ENCODE measurements at regions not wholly inside any gene's neighbourhood (a gene's known extent, or its start where the extent isn't known, plus 50 kb on each side); places are given as distances from the start of the nearest gene placed in this dataset.

DNA sequence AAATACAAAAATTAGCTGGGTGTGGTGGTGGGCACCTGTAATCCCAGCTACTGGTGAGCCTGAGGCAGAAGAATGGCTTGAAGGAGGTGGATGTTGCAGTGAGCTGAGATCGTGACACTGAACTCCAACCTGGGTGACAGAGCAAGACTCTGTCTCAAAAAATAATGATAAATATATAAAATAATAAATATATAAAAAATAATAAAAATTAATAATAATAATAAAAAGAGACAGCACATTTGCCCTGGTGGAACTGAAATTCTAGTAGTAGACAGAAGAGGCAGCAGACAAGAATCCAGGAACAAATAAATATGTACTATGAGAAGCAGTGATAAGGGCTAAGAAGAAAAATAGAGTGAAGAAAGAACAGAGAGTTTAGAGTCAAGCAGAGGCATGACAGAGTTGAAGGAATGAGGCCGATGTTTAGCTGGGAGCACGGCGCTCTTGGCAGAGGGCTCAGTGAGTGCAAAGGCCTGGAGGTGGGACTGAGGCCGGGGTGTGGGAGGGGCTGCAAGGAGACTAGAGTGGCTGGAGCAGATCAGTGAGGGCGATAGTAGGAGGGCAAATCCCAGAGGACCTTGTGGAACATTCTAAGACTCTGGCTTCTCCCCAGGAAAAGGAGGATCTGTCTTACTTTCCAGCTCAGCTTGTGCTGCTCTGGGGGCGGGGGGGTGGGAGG is 410.3 kb downstream of the MN1 start:
- no peak for DNase-seq (ENCODE audit: low read depth)

GRCh38 chr22:27393371-27393770 is 408.2 kb downstream of the MN1 start:
- no peak for DNase-seq (ENCODE audit: low read depth)

- DNase-seq (ENCODE audit: low read depth): no peak
Measured at GRCh38 chr22:27394806-27395404, 406.7 kb downstream of the MN1 start.

- no peak for DNase-seq (ENCODE audit: low read depth)
Measured at GRCh38 chr22:27397036-27397953, 404.3 kb downstream of the MN1 start.

GRCh38 chr22:27397954-27398342 is 403.6 kb downstream of the MN1 start:
- DNase-seq (ENCODE audit: low read depth): no peak

GRCh38 chr22:27399161-27399560 is 402.4 kb downstream of the MN1 start:
- DNase-seq (ENCODE audit: low read depth): no peak

DNA sequence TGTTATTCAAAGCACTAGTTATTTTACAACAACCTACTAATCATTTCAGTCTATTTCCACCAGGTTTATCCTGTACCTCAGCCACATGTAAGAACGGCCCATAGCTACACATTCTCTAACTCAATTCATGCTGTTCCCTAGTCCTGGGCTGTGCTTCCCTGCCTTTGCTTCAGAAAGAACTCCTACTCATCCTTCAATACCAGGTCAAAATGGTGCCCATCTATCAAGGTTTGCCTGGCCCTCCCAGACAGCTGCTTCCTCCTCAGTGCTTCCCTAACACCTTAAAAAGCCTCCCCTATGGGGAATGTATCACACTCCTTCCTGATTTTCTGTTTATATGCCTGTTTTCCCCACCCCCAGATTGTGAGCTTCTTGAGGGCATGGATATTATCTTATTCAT is 400.7 kb downstream of the MN1 start:
- no peak for DNase-seq (ENCODE audit: low read depth)

- no peak for DNase-seq (ENCODE audit: low read depth)
Measured at GRCh38 chr22:27401321-27401720, 400.2 kb downstream of the MN1 start.

- DNase-seq (ENCODE audit: low read depth): no peak
Measured at GRCh38 chr22:27404441-27404840, 397.1 kb downstream of the MN1 start.

DNA sequence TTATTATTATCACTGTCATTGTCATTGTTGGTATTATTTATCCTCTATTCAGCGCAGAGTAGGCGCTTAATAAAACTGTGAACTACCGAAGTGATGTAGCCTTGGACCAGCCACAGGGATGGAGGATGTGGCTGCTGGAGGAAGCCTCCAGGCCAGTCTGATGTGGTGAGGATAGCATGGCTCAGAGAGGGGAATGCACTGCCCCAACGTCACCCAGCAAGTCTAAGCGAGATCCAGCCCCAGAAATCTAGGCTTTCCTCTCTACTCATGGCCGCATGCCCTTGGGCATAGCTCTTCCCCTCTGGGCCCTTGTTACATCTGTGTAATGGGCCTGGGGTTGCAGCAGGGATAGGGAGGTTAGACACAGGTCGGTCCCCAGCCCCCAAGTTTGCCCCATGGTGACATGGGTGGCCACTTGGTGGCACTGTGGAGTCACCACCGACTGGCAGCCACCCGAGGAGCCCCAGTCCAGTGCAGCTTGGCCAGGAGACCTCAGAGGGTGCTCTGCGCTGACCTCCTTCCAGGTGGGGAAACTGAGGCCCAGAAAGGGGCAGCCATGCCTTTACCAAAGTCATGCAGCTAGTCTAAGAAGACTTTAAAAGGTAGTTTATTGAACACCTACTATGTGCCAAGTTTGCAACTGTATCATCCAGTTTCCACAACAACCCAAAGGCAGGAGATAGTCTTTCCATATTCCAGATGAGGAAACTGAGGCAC is 395.7 kb downstream of the MN1 start:
- DNase-seq (ENCODE audit: low read depth): no peak

GRCh38 chr22:27406389-27406861 is 395.1 kb downstream of the MN1 start:
- no peak for DNase-seq (ENCODE audit: low read depth)

GRCh38 chr22:27407369-27407985 is 394.1 kb downstream of the MN1 start:
- DNase-seq (ENCODE audit: low read depth): no peak

- no peak for DNase-seq (ENCODE audit: low read depth)
Measured at GRCh38 chr22:27408068-27408467, 393.5 kb downstream of the MN1 start.

GRCh38 chr22:27409299-27409698 is 392.3 kb downstream of the MN1 start:
- peak; percentile 77 for DNase-seq (ENCODE audit: low read depth)

- no peak for DNase-seq (ENCODE audit: low read depth)
Measured at GRCh38 chr22:27412866-27413445, 388.6 kb downstream of the MN1 start.

GRCh38 chr22:27413702-27414101 is 387.9 kb downstream of the MN1 start:
- DNase-seq (ENCODE audit: low read depth): no peak

DNA sequence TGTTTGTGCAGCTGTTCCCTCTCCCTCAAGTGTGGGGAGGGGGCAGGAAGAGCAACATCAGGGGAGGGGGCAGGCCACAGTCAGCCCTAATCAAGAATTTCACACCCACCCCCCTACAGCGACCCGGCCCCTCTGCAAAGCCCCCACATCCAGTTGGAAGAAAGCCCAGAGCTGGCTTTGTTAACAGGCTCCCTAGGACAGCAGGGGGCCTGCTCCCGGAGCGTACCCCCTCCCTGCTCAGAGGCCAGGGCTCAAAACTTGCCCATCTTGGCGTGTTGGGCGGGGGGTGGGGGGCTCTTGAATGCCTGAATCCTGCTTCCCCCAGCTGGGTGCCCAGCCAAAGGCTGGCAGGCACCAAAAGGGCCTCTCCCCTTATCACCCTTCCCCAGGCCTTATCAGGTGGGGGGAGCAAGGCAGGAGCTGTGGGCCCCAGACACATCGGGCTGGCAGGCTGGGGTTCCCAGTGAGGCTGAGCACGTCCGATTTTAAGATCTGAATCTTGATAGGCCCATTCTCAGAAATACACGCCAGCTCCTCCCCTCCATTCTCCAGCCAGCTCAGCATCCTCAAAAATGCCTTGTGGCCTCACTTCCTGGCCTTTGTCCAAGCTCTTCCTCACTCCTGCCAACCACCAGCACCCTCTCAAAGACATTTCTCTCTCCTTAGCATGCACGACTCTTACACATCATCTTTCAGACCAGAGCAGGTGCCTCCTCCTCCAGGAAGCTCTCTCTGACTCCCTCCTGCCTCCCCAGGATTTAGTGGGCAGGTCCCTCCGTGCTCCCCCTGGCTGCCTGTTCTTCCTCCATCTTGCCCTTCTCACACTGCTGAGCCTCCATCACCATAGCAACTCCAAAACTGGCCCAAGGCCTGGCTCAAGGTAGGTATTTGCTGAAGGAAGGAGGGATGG is 384.8 kb downstream of the MN1 start:
- peak; percentile 95 for DNase-seq (ENCODE audit: low read depth)

DNA sequence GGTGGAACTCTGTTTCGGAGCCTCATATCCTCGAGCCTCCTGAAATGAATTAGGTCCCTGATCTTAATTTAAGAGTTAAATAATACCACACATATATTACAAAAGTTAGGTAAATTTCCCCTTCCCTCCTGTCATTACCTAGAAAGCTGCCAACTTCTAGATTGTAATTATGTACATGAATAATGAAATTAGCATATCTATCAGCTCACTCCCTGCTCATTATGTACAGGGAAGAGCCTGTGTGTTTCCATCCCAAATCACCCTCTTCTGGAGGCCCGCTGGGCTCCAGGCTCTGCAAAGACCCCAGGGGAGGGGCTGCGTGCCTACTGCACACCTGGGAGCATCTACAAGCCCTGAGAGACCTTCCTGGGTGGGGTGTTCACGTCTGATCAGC is 384.1 kb downstream of the MN1 start:
- DNase-seq (ENCODE audit: low read depth): no peak

DNA sequence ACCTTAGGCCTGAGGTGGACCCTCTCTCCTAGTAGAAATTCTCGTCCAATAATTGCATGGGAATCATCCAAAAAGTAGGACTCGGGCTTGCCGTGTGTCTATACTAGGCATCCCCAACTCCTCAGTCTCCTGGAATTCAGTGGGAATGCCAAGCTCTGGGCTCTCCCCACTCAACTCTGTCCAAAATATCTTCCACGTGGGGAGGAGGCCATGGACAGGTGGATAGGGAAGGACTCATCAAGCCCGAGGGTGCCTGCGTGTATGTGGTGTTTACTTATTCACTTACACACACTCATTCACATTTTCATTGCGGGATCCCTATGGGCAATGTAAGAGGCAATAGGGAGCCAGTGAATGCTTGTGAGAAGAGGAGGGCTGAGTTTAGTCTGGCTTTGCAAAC is 383.3 kb downstream of the MN1 start:
- no peak for DNase-seq (ENCODE audit: low read depth)

GRCh38 chr22:27419473-27419872 is 382.1 kb downstream of the MN1 start:
- no peak for DNase-seq (ENCODE audit: low read depth)

Measured in CMK (cell line).